CD4-positive, alpha-beta T cell (primary cell): ENCODE measurements at regions not wholly inside any gene's neighbourhood (a gene's known extent, or its start where the extent isn't known, plus 50 kb on each side); places are given as distances from the start of the nearest gene placed in this dataset.

Experiments
- ATAC-seq: fragments of 200-7000 bp; cut with Tn5 transposase; one replicate; pipeline ENCODE4 v1.10.0; 2022; ENCODE audit warnings: mild to moderate bottlenecking; ENCODE audit not compliant: poor library complexity
- CTCF ChIA-PET: fragments of 350-600 bp; sonication (Branson Sonifier 250); formaldehyde crosslinking; loops from one replicate; lab custom pipeline; 2021; ENCODE audit warnings: antibody characterized with exemption, inconsistent platforms; lab: Charles Lee
- POLR2A ChIA-PET: fragments of 350-600 bp; sonication (Branson Sonifier 250); formaldehyde crosslinking; loops from one replicate; lab custom pipeline; 2021; ENCODE audit warnings: antibody characterized with exemption, inconsistent platforms; lab: Charles Lee
- DNase-seq, 14 experiments: peaks; one replicate each; pipeline ENCODE4 v3.0.0-alpha.2; 2013 to 2020; ENCODE audit warnings: mixed read lengths in 2 of 14
- H3K27ac ChIP-seq, 2 donors: one replicate each; pipeline versions ENCODE4 v1.5.1 to v1.7.0; 2013; ENCODE audit warnings: low read length in 2 of 2, low read depth in 1 of 2, mild to moderate bottlenecking in 1 of 2
- H3K27me3 ChIP-seq, 2 experiments: 1 replicate in 1 of 2; 2 replicates in 1 of 2; pipeline versions ENCODE4 v1.6.1 to v1.7.0; 2013; ENCODE audit warnings: low read length in 2 of 2, control low read depth in 1 of 2, mild to moderate bottlenecking in 1 of 2, moderate library complexity in 1 of 2; ENCODE audit not compliant: insufficient read depth in 2 of 2, control insufficient read depth in 1 of 2
- H3K36me3 ChIP-seq: one replicate; pipeline ENCODE4 v1.6.1; 2013; ENCODE audit warnings: low read length, control low read depth; ENCODE audit not compliant: insufficient read depth
- H3K4me1 ChIP-seq: one replicate; pipeline ENCODE4 v1.6.1; 2013; ENCODE audit warnings: low read length, control low read depth; ENCODE audit not compliant: insufficient read depth
- H3K4me3 ChIP-seq: one replicate; pipeline ENCODE4 v1.5.1; 2013; ENCODE audit warnings: mild to moderate bottlenecking, low read length, moderate library complexity
- H3K9me3 ChIP-seq, 2 experiments: 1 replicate in 1 of 2; 2 replicates in 1 of 2; pipeline versions ENCODE4 v1.6.1 to v1.7.0; 2013; ENCODE audit warnings: low read length in 2 of 2, mild to moderate bottlenecking in 2 of 2, control low read depth in 1 of 2, moderate library complexity in 1 of 2; ENCODE audit not compliant: control insufficient read depth in 1 of 2, insufficient read depth in 1 of 2
- H3K27ac Mint-ChIP-seq: one replicate; pipeline ENCODE4 v1.8.0; 2020; ENCODE audit warnings: mixed read lengths
- H3K27me3 Mint-ChIP-seq: one replicate; pipeline ENCODE4 v1.8.0; 2021; ENCODE audit warnings: mixed read lengths
- H3K36me3 Mint-ChIP-seq: one replicate; pipeline ENCODE4 v1.8.0; 2021; ENCODE audit warnings: low read depth, mixed read lengths
- H3K4me1 Mint-ChIP-seq: one replicate; pipeline ENCODE4 v1.8.0; 2021; ENCODE audit warnings: low read depth, mixed read lengths
- H3K4me3 Mint-ChIP-seq: one replicate; pipeline ENCODE4 v1.8.0; 2020; ENCODE audit warnings: mild to moderate bottlenecking, mixed read lengths
- H3K9me3 Mint-ChIP-seq: one replicate; pipeline ENCODE4 v1.8.0; 2020; ENCODE audit warnings: mixed read lengths
- CTCF ChIP-seq: fragments of 200-600 bp; IDR thresholded peaks from one replicate; pipeline ENCODE4 v1.8.0; 2022; ENCODE audit warnings: antibody characterized with exemption, mild to moderate bottlenecking
- intact Hi-C, 2 experiments: fragments of 100-400 bp; cut with DNase I in 1 of 2; cut with micrococcal nuclease in 1 of 2; formaldehyde crosslinking; loops; one replicate each; pipeline versions ENCODE4 v1.15.1 to v1.9.0; 2023 to 2025; cut with DNase I, micrococcal nuclease

GRCh38 chr4:26124753-26125321 lies 196.0 kb upstream of the RBPJ start:
- Histone ChIP-seq H3K27me3 (no peaks in the 10 kb centered on the region), H3K4me3 (no peak overlapping the region), H3K27ac (no peak overlapping the region), H3K36me3 (no peaks in the 10 kb centered on the region), H3K4me1 (peaks cover 8% of the 10 kb centered on the region), H3K9me3 (peaks cover 0 to 4% of the 10 kb centered on the region in 2 experiments)
- Mint-ChIP-seq H3K9me3 (no peaks in the 10 kb centered on the region), H3K27ac (no peak overlapping the region), H3K4me3 (no peak overlapping the region), H3K36me3 (no peaks in the 10 kb centered on the region), H3K27me3 (peaks cover 8% of the 10 kb centered on the region), H3K4me1 (no peaks in the 10 kb centered on the region)
- ATAC-seq = no peak
- POLR2A ChIA-PET = no interaction called here
- CTCF ChIA-PET = no interaction called here
- TF ChIP-seq CTCF = no peak
- DNase-seq = no peak
- intact Hi-C loops = no loop called here

DNA sequence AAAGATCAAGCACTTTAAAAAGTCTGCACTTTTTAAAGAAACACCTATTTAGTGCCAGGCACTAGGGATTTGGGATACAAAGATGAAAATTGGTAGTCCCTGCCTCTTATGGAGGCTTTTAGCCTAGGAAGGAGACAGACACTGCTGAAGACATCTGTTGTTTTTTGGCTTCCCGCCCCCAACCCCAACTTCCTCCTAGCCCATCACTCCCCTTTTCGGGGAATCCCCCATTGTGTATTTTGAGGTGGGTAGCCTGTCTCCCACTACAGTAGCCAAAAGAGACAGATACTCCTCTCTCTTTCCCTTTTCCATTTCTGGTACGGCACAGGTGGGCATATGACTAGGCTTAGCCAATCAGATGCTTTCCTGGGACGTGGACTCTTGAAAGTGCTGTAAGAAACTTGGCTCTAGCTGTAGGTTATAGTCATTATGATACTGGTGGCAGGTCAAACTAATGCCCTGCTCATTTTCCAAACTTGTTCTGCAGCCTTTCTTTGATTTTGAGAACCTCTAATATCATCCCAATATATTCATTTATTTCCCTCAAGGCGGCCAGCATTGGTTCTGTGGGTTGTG lies 194.6 kb upstream of the RBPJ start:
- Mint-ChIP-seq H3K27ac (no peak overlapping the region), H3K27me3 (peaks cover 8% of the 10 kb centered on the region)

GRCh38 chr4:26126994-26127393 lies 193.8 kb upstream of the RBPJ start:
- H3K36me3 ChIP-seq = no peaks in the 10 kb centered on the region
- no peak overlapping the region for H3K27ac ChIP-seq
- no peak overlapping the region for H3K4me3 ChIP-seq
- H3K9me3 ChIP-seq = peaks cover 0 to 4% of the 10 kb centered on the region in 2 experiments
- Mint-ChIP-seq H3K27me3 (peaks cover 8% of the 10 kb centered on the region), H3K4me3 (no peak overlapping the region), H3K4me1 (peaks cover 14% of the 10 kb centered on the region), H3K36me3 (no peaks in the 10 kb centered on the region), H3K27ac (no peak overlapping the region), H3K9me3 (no peaks in the 10 kb centered on the region)
- no peak for ATAC-seq
- intact Hi-C loops = no loop called here
- H3K27me3 ChIP-seq = no peaks in the 10 kb centered on the region
- POLR2A ChIA-PET = no interaction called here
- peaks cover 19% of the 10 kb centered on the region for H3K4me1 ChIP-seq
- CTCF ChIA-PET = no interaction called here
- no peak for TF ChIP-seq CTCF
- no peak for DNase-seq

More for the DNA sequence above, 194.6 kb upstream of the RBPJ start:
- intact Hi-C loops = no loop called here
- Histone ChIP-seq H3K27ac (no peak overlapping the region), H3K9me3 (peaks cover 0 to 4% of the 10 kb centered on the region in 2 experiments), H3K27me3 (no peaks in the 10 kb centered on the region), H3K36me3 (no peaks in the 10 kb centered on the region), H3K4me3 (no peak overlapping the region), H3K4me1 (peaks cover 12% of the 10 kb centered on the region)
- TF ChIP-seq CTCF = no peak
- POLR2A ChIA-PET = no interaction called here
- Mint-ChIP-seq H3K4me1 (peaks cover 10% of the 10 kb centered on the region), H3K36me3 (no peaks in the 10 kb centered on the region), H3K4me3 (no peak overlapping the region), H3K9me3 (no peaks in the 10 kb centered on the region)
- no peak for ATAC-seq
- DNase-seq = peak in 2 of 14 experiments; percentile 30 to 52
- CTCF ChIA-PET = no interaction called here
